ENCODE measurements at regions not wholly inside any gene's neighbourhood (a gene's known extent, or its start where the extent isn't known, plus 50 kb on each side); places are given as distances from the start of the nearest gene placed in this dataset.

GRCh38 chr2:40036241-40036640 is 257.2 kb upstream of the THUMPD2 start (continued):
- no peak for TF ChIP-seq CHD7 (IDR thresholded peaks at IDR 0.05; ENCODE audit: insufficient replicate concordance, low read length)
- TF ChIP-seq HDAC6 (IDR thresholded peaks at IDR 0.05; ENCODE audit: low read depth, low read length): no peak
- TF ChIP-seq PHF8 (conservative IDR thresholded peaks at IDR 0.05; ENCODE audit: low read depth, low read length): no peak
- TF ChIP-seq ZNF274 (IDR thresholded peaks at IDR 0.05; ENCODE audit: borderline replicate concordance, extremely low read depth, low read length): no peak

All from H1 (cell line).